Stimulated activated CD4-positive, alpha-beta T cell treated with anti-CD3 and anti-CD28 coated beads, TNF-alpha, amount 100 ng/mL, for 48 hours (primary cell): ENCODE measurements at regions not wholly inside any gene's neighbourhood (a gene's known extent, or its start where the extent isn't known, plus 50 kb on each side); places are given as distances from the start of the nearest gene placed in this dataset.
"Not testable (repeated sequence)": the region's sequence is repeated elsewhere in the genome, so short reads cannot be mapped to it uniquely, and the experiment has no call there.

Source experiments
- DNase-seq, 3 donors: peaks; one replicate each; pipeline ENCODE4 v3.0.0-alpha.2; 2020; ENCODE audit warnings: low read depth in 3 of 3

DNA sequence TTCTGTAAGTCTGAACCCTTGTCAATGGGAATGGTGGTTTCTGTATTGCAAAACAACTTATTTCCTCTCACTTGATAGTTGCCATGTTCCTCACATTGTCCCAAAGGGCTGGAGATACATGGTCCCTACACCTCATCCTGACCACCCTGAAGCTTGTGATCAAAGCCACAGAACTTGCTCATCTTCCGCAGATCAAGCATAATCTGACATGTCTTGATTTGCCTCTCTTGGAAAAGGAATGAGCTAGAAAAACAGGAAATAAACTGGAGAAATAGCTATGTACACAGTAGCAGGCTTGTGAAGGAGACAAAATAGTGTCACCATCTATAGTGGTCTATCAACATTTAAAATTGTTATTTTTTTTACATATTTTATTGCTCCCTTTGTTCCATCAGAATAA, 871.9 kb upstream of the C9orf72 start:
- DNase-seq = no peak

DNA sequence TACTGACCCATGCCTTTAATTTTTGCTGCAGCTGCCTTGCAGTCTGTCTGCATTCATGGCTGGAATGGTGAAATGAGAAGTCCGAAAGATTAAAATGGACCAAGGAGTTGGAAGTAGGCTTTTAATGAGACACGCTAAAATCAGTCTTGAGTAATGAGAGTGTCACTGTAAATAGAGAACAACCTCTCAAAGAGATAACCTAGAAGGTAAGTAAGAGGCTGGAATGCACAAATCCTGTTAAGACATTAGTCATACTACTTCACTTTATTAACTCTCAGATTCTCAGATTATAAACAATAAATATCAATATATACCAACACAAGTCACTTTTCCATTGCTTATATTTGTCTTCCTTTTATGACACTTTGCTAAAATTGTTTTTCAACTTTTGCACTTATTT, 880.6 kb upstream of the C9orf72 start:
- DNase-seq = no peak

DNA sequence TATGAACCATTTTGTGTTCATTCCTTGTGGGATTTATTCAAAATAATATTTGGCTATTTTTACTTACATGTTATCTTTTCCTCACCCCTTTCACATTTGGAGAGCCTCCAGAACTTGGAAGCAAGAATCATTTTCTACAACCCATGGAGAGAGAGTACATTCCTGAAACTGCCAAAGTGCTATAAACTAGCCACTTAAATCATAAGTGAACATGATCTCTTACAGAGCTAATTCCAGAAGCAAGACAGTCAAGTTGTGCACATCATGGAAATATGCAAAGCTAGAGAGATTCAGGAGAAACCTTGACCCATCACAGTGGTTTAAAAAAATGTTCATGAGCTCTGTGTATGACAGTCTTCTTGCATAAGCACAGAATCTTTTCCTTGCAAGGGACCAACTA, 883.6 kb upstream of the C9orf72 start:
- no peak for DNase-seq

DNA sequence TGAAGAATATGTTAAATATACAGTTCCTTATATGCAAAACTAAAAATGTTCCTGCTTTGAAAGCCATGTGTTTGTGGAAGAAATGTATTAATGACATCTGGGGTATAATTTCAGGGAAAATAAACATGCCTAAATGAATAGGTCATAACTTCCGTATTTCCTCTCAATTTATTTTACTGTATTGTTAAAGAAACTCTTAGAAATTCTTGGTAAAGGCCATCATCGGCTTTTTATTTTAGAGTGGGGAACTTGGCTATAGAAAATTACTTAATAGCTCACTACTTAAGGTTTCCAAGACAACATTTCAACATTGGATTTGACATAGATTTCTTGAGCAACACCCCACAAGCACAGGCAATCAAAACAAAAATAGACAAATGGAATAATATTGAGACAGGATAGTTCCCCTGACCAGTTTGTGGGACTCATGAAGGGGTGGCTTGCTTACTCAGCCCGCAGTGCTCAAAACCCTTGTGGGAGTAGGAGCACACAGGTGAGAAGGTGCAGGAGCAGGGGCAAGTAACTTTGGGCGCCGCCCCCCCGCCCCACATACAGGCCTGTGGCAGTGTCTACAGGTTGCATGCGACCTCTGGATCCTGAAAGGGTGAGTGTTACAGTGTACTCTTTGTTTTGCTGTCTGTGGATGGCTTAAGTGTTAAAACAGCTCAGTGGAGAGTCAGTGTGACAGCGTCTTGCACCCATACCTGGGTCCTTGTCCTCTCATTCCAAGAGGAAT, 891.4 kb upstream of the C9orf72 start:
- no peak for DNase-seq

DNA sequence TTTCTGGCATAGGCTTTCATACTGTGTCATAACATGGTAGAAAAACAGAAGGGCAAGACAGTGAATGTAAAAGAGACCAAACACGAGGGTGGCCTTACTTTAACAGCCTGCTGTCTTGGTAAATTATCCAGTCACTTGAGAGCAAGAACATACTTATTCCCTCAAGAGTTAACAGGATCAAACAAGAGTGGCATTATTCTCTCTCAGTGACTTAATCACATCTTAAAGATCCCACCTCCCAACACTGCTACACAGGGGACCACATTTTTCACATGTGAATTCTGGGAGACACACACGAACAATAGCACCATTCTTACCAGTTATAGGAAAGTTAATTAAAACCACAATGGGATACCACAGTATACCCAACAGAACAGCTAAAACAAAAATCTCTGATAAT, 898.0 kb upstream of the C9orf72 start:
- no peak for DNase-seq

DNA sequence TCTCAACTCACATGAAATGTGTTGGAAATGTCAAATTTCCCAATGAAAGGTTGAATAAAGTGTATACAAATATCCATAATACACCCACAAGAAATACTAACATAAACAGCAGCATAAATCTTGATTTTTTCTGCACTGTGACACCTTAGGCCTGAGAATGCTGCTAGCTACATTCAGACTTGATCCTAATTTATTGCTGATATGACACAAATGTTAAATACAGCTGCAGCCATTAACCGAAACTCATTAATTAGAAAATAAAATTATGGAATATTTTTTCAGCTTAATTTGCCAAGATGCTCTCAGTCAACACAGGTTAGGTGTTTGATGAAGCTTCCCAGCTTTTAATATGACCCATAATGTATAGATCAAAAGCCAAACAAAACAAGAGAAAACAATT, 914.3 kb upstream of the C9orf72 start:
- DNase-seq = no peak

DNA sequence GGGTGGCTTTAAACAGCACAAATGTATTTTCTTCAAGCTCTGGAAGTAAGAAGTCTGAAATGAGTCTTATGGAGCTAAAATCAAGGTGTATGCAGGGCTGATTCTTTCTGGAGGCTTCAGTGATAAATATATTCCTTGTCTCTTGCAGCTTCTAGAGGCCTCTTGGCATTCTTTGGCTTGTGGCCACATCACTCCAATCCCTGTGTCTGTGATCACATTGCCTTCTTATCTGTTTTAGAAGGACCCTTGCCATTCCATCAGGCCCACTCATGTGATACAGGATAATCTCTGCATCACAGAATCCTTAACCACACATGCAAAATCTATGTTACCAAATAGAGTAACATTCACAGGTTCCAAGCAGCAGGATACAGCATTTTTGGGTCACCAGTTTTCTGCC, 917.8 kb upstream of the C9orf72 start:
- DNase-seq = no peak

DNA sequence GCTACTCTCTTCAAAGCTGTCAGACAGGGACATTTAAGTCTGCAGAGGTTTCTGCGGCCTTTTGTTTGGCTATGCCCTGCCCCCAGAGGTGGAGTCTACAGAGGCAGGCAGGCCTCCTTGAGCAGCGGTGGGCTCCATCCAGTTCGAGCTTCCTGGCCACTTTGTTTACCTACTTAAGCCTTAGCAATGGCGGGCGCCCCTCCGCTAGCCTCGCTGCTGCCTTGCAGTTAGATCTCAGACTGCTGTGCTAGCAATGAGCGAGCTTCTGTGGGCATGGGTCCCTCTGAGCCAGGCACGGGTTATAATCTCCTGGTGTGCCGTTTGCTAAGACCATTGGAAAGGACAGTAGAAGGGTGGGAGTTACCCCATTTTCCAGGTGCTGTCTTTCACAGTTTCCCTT, 924.9 kb upstream of the C9orf72 start:
- DNase-seq = not testable (repeated sequence)

DNA sequence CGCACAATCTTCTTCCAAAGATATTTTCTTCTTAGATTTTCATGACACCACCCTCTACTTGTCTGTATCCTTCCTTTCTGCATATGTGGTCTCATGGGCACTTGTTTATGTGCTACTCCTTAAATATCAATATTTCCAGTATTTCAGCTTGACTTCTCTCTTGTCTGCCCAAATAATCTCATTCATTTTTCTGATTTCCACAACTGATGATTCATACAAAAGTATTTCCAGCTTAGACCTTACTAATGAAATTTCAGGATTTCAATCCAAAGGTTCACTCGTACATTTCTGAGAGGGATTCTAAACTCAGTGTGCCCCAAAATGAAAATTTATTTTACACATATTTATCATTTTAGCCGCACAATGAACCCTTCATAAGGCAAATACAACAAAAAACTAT, 928.9 kb upstream of the C9orf72 start:
- DNase-seq = no peak

DNA sequence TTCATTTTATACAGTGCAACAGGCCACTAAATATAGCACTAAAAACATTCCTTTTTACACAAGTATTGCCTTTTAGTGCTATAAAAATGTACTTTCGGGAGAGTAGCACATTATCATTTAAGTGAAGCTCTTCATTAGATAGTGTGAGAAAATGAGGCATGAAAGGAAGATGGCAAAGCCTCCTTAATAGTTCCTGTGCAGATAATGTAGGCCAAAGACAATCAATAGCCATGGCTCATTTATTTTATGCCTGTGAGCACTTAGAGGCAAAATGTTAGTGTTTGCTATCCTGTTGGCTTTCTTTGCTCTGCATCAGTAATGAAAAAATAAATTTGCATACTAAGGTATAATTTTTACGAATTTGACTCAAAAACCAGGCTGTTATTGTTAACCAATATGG, 929.5 kb upstream of the C9orf72 start:
- no peak for DNase-seq

DNA sequence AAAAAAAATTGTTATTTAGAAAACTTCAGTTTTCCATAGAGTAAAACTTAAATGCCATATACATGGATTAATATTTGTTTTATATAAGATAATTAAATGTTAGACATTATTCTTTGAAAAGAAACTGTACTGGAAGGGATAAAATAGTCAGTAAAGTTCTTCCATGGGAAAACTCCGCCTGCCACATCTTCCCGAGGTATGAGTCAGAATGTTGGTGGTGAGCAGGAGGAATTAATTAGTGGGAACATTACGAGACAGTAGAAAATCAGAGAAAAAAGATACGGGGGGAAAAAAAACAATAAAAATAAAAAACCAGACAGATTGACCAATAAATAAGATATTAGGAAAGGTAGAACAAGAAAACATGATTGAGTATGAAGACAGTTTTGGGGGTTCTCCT, 930.3 kb upstream of the C9orf72 start:
- no peak for DNase-seq

DNA sequence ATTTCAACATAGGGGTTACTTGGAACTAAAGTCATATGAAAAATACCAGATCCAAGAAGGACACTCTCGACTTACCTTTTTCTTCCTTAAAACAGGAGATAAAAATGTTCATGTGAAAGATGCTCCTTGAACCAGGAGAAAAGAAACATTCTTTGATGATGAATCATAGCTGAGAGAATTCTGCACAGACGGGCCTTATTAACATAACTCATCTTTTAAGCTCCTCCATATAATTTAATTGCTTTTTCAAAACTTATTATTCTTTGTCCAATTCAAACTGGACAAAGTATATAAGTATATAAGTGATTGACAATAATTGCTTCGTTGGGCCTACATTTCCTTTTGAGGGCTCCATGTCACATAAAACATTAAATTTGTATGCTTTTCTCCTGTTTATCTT, 945.2 kb upstream of the C9orf72 start:
- no peak for DNase-seq

DNA sequence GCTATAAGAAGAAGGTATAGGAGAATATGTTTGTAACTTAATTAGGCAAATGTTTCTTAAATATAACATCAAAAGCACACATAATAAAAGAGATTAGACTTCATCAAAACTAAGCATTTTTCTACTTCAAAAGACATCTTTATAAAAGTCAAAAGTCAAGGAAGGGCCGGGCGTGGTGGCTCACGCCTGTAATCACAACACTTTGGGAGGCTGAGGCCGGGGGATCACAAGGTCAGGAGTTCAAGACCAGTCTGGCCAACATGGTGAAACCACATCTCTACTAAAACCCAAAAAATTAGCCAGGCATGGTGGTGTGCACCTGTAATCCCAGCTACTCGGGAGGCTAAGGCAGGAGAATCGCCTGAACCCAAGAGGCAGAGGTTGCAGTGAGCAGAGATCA, 951.0 kb upstream of the C9orf72 start:
- not testable (repeated sequence) for DNase-seq

DNA sequence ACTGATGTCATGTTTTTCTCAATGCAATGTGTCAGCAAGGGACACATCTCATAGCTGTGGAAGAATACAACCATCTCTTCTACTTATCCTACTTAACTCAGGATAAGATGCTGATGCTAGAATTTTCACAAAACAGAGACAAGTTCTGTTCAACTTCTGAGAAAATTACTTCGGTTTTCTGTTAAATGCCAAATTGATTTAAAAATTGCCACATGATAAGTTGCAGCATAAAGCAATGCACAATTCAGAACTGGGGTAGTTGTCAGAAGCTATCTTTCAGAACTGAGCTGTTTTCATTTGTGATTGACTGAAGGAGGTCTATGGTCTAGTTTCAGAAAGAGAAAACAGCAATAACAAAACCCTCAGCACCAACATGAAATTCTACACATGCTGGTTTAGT, 954.8 kb upstream of the C9orf72 start:
- no peak for DNase-seq

DNA sequence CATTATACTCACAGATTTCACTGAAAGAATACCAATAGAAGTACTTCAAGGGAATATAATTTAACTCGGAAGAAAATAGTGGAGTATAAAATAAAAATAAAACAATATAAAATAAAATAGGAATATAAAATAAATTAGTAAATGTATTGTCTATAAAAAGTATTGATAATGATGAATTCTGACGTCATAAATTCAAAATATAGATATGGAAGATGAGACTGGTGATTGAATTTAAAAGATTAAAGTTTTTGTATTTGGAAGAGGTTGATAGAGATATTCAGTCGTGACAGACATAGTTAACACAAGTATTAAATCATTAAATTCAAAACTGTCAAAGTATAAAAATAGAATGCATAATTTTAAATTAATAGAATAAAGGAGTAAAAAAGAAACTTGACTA, 964.9 kb upstream of the C9orf72 start:
- DNase-seq = no peak

DNA sequence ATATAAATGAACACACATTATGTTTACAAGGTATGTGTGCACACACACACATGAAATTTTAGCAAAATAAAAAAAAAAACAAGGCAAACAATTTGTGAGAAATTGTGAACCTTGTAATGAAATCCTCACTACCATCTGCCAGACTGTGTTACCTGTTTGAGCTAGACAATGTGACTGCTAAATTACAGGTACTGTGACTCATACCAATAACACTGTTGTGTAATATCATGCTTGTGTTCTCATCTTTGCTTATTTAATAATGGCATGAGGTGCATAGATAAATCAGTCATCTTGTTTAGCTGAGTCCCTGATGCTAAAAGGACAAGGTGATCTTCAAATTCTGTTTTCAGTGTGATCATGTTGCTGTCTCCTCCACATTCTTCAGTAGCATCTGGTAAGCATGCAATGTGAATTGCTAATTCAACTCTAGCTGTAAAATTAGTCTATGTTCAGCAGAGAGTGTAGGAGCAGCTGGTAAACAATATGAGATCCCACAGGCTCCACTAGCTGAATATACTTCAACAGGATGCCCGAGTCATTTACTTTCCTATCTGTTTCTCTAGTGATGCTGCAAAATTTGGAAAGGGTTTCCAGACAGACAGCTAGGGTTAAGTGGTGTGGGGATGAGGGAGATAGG, 966.3 kb upstream of the C9orf72 start:
- no peak for DNase-seq

DNA sequence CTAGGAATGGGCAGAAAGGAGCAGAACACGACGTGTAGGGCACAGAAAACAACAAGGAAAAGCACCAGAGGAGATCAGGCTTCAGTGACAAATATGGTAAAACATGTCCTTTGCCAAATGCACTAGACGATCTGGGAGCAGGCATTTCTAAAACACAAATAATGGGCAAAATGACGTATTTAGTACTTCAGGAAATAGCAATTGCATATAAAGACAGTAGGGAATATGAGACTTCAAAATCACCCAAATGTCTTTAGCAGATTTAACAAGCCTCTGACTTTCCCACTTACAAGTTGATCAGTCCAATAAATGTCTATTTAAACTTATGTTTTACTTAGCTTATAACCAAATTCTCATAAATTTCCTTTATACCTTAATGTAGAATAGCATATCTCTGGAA, 969.6 kb upstream of the C9orf72 start:
- DNase-seq = no peak

DNA sequence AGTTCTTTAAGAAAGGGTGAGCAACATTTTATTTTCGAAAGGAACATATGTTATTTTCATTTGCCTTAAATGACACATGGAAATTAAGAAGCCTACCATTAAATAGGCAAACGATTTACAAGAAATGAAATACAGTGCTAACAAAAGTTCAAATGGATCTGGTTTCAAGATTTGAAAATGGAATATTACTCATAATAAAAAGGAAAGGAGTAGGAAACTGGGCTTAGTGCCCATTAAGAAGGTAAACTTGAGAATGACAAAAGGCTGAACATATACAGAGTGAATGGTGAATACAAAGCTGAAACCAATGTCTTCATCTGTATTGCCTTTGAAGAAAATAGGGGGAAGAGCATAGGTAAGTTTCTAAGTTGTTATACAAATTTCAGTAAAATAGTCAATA, 974.2 kb upstream of the C9orf72 start:
- no peak for DNase-seq

DNA sequence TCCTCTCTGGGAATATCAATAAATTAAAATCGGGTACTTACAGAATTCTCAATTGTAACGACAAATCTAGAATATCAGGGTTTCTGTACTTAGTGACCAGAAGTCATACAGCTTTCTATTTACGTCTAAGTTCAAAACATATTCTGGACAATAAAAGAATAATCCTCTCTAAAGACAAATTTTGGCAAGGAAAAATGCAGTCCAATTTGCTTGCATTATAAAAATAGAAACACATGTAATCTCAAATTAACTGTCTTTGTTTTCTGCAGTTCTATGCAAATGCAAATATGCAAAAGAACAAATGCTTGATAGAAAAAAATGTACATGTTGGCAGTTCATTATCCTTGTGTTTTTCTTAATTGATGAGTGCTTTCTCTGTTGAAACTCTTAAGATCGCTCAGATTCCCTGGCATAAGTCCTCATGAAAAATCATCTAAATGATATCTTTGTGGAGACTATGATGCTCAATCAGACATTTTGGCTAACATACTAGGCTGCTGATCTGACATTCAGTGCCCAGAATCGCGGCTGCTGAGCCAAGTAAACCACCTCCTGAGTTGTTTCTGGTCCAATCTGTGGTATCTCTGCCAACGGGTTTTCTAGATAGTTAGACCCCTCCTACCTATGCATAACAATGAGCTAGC, 990.1 kb upstream of the C9orf72 start:
- no peak for DNase-seq

DNA sequence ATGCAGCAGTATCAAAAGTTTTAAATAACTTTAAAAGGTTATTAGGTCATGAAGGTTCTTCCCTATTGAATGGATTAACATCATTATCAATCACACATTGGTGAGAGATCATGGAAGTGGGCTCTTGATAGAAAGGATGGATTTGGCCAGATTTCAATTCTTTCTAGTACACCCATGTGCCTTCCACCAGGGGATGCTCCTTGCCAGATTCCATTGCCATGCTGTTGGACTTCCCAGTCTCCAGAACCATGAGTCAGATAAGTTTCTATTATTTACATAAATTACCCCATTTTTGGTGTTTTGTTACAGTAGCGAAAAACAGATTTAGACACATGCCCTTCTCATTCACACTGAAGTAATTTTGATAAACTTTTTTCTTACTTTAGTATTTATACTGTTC, 1010.6 kb upstream of the C9orf72 start:
- DNase-seq = no peak

DNA sequence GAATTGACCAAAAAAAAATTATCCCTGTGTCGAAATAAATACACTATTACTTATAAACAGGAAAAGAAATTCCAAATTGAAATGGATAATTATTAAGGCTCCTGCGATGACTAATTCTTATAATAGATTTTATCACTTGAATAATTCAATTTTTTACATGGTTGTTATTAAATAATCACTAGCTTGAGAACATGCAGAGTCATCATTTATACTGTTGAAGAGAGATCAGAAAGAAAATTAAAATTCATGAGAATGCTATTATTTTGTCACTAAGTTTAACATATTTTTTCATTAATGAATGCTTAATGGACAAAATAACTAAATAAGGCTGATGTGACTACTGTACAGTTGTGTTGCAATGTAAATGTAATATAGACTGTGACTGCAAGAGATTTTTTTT, 1011.3 kb upstream of the C9orf72 start:
- no peak for DNase-seq

DNA sequence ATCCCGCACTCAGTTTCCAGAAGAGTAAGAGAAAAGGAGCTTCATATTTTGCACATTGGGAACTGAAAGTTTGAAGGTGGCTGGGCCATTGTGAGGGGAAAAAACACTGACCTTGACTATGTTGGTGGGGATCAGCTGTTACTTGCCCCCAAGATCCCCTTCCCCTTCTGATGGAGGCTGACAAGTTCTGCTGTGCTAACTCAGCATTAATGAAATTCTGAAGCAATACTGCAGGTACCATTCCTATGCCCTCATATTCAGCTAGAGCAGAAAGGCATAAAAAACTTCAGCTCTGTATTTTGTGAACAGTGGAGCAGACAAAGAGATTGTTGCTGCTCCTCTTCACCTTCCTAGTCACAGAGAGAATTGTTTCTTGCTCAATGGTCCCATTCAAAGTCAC, 1013.8 kb upstream of the C9orf72 start:
- no peak for DNase-seq

DNA sequence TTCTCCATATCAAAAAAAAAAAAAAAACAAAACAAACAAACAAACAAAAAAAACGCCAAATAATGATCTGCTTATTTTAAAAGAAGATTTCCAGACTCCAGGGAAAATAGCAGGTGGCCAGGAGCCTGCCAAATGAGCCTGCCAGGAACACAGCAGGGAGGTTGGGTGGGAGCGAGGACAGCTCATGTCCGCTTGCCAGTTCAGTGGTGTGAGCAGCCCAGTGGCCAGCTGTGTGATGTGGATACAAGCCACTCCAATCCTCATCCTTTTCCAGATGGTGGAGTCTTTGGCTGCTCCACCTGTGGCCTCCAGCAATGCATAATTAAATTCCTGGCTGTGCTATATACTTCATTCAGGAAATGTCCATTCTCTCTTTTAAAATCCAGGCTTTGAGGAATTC, 1025.1 kb upstream of the C9orf72 start:
- DNase-seq = no peak
